ENCODE measurements at regions not wholly inside any gene's neighbourhood (a gene's known extent, or its start where the extent isn't known, plus 50 kb on each side); places are given as distances from the start of the nearest gene placed in this dataset.
"Not testable (repeated sequence)": the region's sequence is repeated elsewhere in the genome, so short reads cannot be mapped to it uniquely, and the experiment has no call there.

DNA sequence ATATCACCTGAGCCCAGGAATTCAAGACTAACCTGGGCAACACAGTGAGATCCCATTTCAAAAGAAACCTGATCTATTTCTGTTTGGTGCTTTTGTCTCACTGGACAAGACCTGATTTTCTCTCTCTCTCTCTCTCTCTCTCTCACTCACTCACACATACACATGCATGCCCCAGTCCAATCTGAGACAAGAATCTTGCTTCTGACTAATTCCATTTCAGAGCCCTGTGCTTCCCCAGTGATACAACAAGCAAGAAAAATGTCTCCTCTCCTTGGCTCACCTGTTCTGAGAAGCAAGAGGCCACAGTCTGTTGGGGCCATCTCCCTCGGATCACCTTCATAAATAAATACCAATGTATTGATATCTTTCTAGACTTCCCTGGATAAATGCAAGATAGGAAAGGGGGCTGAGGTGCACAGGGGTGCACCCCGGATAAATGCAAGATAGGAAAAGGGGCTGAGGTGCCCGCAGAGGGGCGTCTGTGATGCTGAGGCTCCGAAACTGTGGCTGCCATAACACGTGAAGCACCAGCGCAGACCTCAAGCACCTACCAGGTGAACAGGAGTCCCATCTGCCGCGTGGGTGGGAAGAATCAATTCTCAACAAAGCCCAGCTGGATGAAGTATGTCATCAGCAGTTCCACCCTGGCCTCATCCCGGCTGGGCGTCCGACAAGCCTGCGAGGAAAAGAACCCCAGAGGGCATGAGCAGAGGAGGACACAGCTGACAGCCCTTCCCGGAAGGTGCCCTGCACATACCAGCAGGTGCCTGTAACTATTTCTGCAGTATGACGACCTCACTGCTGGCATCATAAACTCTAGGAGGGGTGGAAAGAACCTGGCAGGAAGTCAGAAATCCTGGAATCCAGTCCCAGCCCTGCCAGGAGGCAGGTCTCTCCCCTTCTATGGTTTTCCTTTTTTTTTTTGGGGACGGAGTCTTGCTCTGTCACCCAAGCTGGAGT lies 280.0 kb downstream of the GOLGA6L6 start:
- not testable (repeated sequence) for DNase-seq; H3K27me3 ChIP-seq (ENCODE audit: control insufficient read depth, insufficient read depth, low read length); H3K27ac ChIP-seq (ENCODE audit: low read length); H3K36me3 ChIP-seq (ENCODE audit: control insufficient read depth, insufficient read depth, low read length); H3K4me3 ChIP-seq (ENCODE audit: low read length); H3K4me1 ChIP-seq (ENCODE audit: control insufficient read depth, insufficient read depth, low read length)
- H3K9me3 ChIP-seq (ENCODE audit: control insufficient read depth, low read depth, low read length): peaks cover 16% of the 10 kb centered on the region
- no CpG with 5 or more reads among the region's 16 CpGs for WGBS (ENCODE audit: insufficient coverage, low lambda C conversion rate)

DNA sequence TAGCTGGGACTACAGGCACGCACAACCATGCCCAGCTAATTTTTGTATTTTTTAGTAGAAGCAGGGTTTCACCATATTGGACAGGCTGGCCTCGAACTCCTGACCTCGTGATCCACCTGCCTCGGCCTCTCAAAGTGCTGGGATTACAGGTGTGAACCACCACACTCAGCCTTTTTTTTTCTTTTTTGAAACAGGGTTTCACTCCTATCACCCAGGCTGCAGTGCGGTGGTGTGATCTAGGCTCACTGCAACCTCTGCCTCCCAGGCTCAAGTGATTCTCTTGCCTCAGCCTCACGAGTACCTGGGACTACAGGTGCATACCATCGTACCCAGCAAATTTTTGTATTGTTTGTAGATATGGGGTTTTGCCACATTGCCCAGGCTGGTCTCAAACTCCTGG lies 280.9 kb downstream of the GOLGA6L6 start:
- H3K4me1 ChIP-seq (ENCODE audit: control insufficient read depth, insufficient read depth, low read length); H3K27ac ChIP-seq (ENCODE audit: low read length); DNase-seq; H3K4me3 ChIP-seq (ENCODE audit: low read length); H3K27me3 ChIP-seq (ENCODE audit: control insufficient read depth, insufficient read depth, low read length); H3K36me3 ChIP-seq (ENCODE audit: control insufficient read depth, insufficient read depth, low read length): not testable (repeated sequence)
- 78% methylated on average over 3 of the region's 7 CpGs for WGBS (ENCODE audit: insufficient coverage, low lambda C conversion rate)
- H3K9me3 ChIP-seq (ENCODE audit: control insufficient read depth, low read depth, low read length): peaks cover 16% of the 10 kb centered on the region

DNA sequence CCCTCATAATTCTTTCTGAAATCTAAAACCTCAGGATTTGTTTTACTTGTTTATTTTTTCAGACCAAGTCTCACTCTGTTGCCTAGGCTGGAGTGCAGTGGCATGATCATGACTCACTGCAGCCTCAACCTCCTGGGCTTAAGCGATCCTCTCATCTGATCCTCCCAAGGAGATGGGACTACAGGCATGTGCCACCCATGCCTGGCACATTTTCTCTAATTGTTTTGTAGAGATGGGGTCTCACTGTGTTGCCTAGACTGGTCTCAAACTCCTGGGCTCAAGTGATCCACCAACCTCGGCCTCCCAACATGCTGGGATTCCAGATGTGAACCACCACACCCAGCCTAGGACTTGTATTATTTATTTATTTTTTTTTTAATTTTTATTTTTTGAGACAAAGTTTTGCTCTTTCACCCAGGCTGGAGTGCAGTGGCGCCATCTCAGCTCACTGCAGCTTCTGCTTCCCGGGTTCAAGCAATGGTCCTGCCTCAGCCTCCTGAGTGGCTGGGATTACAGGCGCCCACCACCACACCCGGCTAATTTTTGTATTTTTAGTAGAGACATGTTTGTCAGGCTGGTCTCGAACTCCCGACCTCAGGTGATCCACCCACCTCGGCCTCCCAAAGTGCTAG lies 281.9 kb downstream of the GOLGA6L6 start:
- H3K4me3 ChIP-seq (ENCODE audit: low read length); H3K4me1 ChIP-seq (ENCODE audit: control insufficient read depth, insufficient read depth, low read length); H3K27ac ChIP-seq (ENCODE audit: low read length); H3K36me3 ChIP-seq (ENCODE audit: control insufficient read depth, insufficient read depth, low read length); DNase-seq; H3K27me3 ChIP-seq (ENCODE audit: control insufficient read depth, insufficient read depth, low read length): not testable (repeated sequence)
- WGBS (ENCODE audit: insufficient coverage, low lambda C conversion rate): 61% methylated on average over 2 of the region's 9 CpGs
- H3K9me3 ChIP-seq (ENCODE audit: control insufficient read depth, low read depth, low read length): peaks cover 16% of the 10 kb centered on the region

DNA sequence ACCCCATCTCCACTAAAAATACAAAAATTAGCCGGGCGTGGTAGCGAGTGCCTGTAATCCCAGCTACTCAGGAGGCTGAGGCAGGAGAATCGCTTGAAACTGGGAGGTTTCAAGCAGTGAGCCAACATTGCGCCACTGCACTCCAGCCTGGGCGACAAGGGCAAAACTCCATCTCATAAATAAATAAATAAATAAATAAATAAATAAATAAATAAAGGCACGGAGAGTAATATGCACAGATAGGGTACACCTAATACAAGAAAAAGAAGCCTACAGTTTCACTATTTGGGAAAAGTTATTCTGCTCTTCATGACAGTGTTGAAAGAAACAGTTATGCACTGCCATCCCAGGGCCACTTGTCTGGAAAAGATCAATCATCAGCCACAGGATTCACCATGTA lies 285.2 kb downstream of the GOLGA6L6 start:
- H3K27ac ChIP-seq (ENCODE audit: low read length); H3K36me3 ChIP-seq (ENCODE audit: control insufficient read depth, insufficient read depth, low read length); DNase-seq; H3K4me3 ChIP-seq (ENCODE audit: low read length); H3K4me1 ChIP-seq (ENCODE audit: control insufficient read depth, insufficient read depth, low read length); H3K27me3 ChIP-seq (ENCODE audit: control insufficient read depth, insufficient read depth, low read length): not testable (repeated sequence)
- H3K9me3 ChIP-seq (ENCODE audit: control insufficient read depth, low read depth, low read length): peaks cover 17% of the 10 kb centered on the region
- WGBS (ENCODE audit: insufficient coverage, low lambda C conversion rate): 87% methylated on average over 7 of the region's 7 CpGs

DNA sequence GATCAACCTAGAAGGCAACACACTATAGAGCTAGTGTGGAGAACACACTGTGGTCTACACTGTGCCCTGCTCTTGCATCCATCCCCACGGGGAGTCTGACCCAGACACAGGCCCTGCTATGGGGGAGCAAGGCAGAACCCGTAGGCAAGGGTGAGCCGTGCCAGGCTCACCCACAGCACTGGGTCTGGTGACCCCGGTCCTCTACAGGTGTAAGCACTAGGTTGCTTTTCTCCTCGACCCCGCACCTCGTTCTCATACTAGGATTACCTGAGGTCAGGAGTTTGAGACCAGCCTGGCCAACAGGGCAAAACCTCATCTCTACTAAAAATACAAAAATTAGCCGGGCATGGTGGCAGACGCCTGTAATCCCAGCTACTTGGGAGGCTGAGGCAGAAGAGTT lies 286.0 kb downstream of the GOLGA6L6 start:
- H3K27ac ChIP-seq (ENCODE audit: low read length); H3K4me3 ChIP-seq (ENCODE audit: low read length); H3K4me1 ChIP-seq (ENCODE audit: control insufficient read depth, insufficient read depth, low read length); DNase-seq; H3K27me3 ChIP-seq (ENCODE audit: control insufficient read depth, insufficient read depth, low read length); H3K36me3 ChIP-seq (ENCODE audit: control insufficient read depth, insufficient read depth, low read length): not testable (repeated sequence)
- peaks cover 17% of the 10 kb centered on the region for H3K9me3 ChIP-seq (ENCODE audit: control insufficient read depth, low read depth, low read length)
- WGBS (ENCODE audit: insufficient coverage, low lambda C conversion rate): no CpG with 5 or more reads among the region's 9 CpGs

DNA sequence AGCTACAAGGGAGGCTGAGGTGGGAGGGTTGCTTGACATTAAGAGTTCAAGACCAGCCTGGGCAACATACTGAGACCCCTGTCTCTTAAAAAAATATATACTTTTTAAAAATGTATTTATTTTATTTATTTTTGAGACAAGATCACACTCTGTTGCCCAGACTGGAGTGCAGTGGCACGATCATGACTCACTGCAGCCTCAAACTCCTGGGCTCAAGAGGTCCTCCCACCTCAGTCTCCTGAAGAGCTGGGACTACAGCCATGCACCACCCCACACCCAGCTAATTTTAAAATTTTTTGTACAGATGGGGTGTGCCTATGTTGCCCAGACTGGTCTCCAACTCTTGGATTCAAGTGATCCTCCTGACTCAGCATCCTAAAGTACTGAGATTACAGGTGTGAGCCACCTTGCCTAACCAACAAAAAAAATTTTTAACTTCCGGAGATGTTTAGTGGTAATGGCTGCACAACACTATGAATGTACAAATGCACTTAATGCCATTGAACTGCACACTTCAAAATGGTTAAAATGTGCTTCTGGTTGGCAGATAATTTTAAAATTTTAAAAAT lies 288.5 kb downstream of the GOLGA6L6 start:
- peaks cover 18% of the 10 kb centered on the region for H3K9me3 ChIP-seq (ENCODE audit: control insufficient read depth, low read depth, low read length)
- H3K4me1 ChIP-seq (ENCODE audit: control insufficient read depth, insufficient read depth, low read length); H3K27ac ChIP-seq (ENCODE audit: low read length); DNase-seq; H3K27me3 ChIP-seq (ENCODE audit: control insufficient read depth, insufficient read depth, low read length); H3K36me3 ChIP-seq (ENCODE audit: control insufficient read depth, insufficient read depth, low read length); H3K4me3 ChIP-seq (ENCODE audit: low read length): not testable (repeated sequence)
- 43% methylated on average over 2 of the region's 2 CpGs for WGBS (ENCODE audit: insufficient coverage, low lambda C conversion rate)

DNA sequence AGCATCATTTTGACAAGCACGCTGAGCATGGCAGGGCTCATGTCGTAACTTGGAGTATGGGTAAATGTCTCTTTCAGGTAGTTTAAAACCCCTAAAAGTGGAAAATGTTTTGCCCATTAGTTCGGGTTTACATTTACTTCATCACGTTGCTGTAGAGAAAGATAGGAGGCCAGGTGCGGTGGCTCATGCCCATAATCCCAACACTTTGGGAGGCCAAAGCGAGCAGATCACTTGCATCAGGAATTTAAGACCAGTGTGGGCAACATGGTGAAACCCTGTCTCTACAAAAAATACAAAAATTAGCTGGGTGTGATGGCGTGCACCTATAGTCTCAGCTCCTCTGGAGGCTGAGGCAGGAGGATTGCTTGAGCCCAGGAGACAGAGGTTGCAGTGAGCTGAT lies 289.6 kb downstream of the GOLGA6L6 start:
- DNase-seq; H3K4me1 ChIP-seq (ENCODE audit: control insufficient read depth, insufficient read depth, low read length); H3K27ac ChIP-seq (ENCODE audit: low read length); H3K27me3 ChIP-seq (ENCODE audit: control insufficient read depth, insufficient read depth, low read length); H3K4me3 ChIP-seq (ENCODE audit: low read length); H3K36me3 ChIP-seq (ENCODE audit: control insufficient read depth, insufficient read depth, low read length): not testable (repeated sequence)
- 100% methylated on average over 1 of the region's 7 CpGs for WGBS (ENCODE audit: insufficient coverage, low lambda C conversion rate)
- H3K9me3 ChIP-seq (ENCODE audit: control insufficient read depth, low read depth, low read length): peaks cover 26% of the 10 kb centered on the region

DNA sequence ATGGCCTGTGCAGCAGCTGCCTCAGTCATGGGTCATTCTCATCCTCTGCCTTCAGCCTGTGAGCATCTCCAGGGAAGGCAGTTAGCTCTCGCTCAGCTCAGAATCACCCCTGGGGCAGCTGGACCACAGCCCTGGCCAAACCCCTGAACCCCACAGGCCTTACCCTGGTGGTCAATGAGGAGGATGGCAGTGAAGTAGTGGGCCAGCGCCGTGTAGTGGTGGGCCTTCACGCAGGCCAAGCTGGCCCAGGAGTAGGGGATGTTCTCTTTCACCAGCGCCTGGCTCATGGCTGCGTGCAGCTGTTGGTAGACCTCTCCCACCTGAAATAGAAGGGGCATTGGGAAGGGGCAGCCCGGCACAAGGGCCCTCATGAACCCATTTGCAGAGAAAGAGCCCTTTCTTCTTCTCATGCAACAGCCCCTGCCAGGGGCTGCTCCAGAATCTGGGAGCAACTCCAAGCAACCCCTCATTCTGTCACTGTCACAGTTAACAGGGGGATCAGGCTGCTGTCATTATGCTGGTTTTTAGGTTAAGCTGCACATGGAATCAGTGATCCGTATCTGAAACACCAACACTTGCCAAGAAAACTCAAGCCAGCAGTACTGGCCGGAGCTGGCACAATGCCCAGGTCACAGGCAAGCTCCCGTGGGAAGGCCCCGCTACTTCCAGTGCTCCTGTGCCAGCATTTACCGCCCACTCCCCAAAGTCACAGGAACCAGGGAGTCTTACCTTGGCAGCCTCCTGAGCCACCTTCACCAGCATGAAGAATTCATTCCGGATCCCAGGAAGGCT lies 290.2 kb downstream of the GOLGA6L6 start:
- no CpG with 5 or more reads among the region's 13 CpGs for WGBS (ENCODE audit: insufficient coverage, low lambda C conversion rate)
- H3K4me1 ChIP-seq (ENCODE audit: control insufficient read depth, insufficient read depth, low read length); DNase-seq; H3K4me3 ChIP-seq (ENCODE audit: low read length); H3K27ac ChIP-seq (ENCODE audit: low read length); H3K27me3 ChIP-seq (ENCODE audit: control insufficient read depth, insufficient read depth, low read length); H3K36me3 ChIP-seq (ENCODE audit: control insufficient read depth, insufficient read depth, low read length): not testable (repeated sequence)
- peaks cover 24% of the 10 kb centered on the region for H3K9me3 ChIP-seq (ENCODE audit: control insufficient read depth, low read depth, low read length)

DNA sequence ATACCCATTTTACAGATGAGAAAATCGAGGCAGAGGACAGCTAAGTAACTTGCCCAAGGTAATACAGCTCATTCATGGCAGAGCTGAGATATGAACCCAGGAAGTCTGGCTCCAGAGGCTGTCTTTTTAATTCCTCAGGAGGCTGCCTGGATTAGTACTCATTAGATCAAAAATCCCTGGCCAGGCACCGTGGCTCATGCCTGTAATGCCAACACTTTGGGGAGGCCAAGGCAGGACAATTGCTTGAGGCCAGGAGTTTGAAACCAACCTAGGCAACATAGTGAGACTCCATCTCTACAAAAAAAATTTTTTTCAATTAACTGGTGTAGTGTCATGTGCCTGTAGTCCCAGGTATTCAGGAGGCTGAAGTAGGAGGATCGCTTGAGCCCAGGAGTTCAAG lies 291.4 kb downstream of the GOLGA6L6 start:
- not testable (repeated sequence) for H3K4me1 ChIP-seq (ENCODE audit: control insufficient read depth, insufficient read depth, low read length); H3K36me3 ChIP-seq (ENCODE audit: control insufficient read depth, insufficient read depth, low read length); H3K27ac ChIP-seq (ENCODE audit: low read length); H3K4me3 ChIP-seq (ENCODE audit: low read length); H3K27me3 ChIP-seq (ENCODE audit: control insufficient read depth, insufficient read depth, low read length); DNase-seq
- 86% methylated on average over 1 of the region's 3 CpGs for WGBS (ENCODE audit: insufficient coverage, low lambda C conversion rate)
- peaks cover 26% of the 10 kb centered on the region for H3K9me3 ChIP-seq (ENCODE audit: control insufficient read depth, low read depth, low read length)

DNA sequence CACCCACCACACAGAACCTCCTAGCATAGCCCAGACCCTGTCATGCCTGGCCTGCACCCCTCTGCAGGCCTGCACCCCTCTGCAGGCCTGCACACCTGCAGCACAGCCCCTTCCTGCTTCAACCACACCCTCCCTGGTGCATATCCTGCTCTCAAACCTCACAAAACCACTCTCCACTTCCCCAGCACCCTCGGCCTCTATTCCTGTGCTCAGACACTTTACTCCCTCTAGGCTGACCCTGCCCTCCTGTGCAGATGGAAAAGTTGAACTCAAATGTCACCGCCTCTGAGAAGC lies 292.0 kb downstream of the GOLGA6L6 start:
- not testable (repeated sequence) for H3K27me3 ChIP-seq (ENCODE audit: control insufficient read depth, insufficient read depth, low read length); DNase-seq; H3K4me3 ChIP-seq (ENCODE audit: low read length); H3K27ac ChIP-seq (ENCODE audit: low read length); H3K36me3 ChIP-seq (ENCODE audit: control insufficient read depth, insufficient read depth, low read length); H3K4me1 ChIP-seq (ENCODE audit: control insufficient read depth, insufficient read depth, low read length)
- peaks cover 30% of the 10 kb centered on the region for H3K9me3 ChIP-seq (ENCODE audit: control insufficient read depth, low read depth, low read length)
- WGBS (ENCODE audit: insufficient coverage, low lambda C conversion rate): no CpG with 5 or more reads among the region's 2 CpGs

Measured in large intestine (tissue), 3 donors.